ENCODE measurements at regions not wholly inside any gene's neighbourhood (a gene's known extent, or its start where the extent isn't known, plus 50 kb on each side); places are given as distances from the start of the nearest gene placed in this dataset.

DNA sequence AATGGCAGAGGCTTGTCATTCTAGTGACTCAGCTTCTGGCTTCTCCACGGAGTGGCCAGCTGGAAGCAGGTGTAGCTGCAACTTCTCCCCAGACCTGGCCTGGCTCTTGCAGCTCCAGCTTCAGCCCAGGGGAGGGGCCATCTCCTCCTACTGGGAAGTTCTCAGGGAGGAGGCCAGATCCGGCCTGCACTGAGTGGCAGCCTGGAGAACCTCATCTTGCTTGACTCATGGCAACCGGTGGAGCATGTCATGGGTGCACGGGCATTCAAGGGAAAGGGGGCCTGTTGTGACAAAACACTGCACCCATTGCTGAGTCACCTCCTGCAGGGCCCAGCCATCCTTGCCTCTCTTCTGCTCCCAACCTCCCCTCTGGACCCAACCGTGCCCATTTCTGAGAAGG lies 273.9 kb upstream of the MAF start:
- no peak for DNase-seq

DNA sequence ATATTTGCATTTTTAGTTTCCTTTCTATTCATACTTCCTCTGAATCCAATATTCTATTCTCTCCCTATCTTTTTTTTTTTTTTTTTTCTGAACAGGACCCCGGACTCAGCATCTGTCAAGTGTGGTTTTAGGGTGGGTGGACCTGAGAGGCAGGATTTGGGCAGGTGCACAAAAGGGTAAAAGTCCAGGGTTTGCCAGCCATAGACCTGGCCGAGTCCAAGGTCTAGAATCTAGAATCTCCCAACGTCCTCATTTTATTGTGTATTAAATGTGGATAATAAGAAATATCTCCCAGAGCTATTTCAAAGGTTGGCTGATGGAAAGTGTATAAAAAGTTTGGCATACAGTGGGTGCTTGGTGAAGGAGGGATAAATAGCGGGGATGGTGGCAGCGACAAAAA lies 273.3 kb upstream of the MAF start:
- DNase-seq = no peak

DNA sequence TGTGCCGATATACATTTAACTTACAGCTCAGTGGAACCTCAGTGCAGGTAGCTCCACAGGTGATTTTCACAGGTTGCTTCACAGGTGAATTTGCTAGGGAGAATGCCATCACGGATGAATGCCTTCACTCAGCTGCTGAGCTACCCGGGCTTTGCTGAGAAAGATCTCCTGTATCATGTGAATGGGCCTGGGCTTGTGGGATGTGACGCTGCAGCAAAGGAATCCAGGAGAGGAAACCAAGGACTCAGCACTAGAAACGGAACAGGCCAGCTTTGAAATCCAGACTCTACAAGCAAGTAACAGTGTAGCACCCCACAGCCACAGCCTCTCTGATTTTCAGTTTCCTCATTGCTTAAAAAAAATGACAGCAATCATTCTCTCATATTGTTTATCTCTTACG lies 271.4 kb upstream of the MAF start:
- no peak for DNase-seq

DNA sequence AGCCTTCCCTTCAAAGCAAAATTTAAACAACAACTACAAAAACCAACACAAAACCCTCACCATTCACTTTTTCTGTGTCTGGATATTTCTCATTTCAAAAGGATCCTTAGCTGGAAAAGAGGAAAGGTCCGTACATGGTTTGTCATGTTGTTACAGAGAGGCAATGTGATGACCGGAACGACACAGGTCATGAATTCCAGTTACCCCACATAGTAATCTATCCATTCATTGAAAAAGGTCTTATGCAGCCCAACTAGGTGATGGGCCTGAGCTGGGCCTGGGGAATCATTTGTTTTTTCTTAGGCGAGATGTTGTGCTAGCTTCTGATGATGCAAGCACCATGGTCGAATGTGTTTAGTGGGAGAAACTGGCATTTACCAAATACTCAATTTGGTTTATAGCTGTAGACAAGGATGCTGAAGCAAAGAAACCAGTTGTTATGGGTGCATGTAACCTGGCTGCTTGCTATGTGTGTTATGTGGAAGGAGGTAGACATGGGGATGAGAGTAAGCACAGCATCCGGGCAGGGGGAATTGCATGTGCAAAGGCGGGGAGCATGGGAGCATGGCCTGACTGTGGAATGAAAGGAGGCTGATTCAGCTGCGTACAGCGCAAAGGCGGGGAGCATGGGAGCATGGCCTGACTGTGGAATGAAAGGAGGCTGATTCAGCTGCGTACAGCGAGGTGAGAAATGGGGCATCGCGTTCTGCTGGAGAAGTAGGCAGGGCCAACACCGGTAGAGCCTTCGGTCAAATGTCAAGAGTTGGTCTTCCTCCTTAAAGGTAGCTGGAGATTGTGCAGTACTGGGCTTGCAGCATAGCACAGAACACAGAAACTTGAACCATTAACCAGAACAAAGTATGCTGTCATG lies 269.7 kb upstream of the MAF start:
- no peak for DNase-seq

DNA sequence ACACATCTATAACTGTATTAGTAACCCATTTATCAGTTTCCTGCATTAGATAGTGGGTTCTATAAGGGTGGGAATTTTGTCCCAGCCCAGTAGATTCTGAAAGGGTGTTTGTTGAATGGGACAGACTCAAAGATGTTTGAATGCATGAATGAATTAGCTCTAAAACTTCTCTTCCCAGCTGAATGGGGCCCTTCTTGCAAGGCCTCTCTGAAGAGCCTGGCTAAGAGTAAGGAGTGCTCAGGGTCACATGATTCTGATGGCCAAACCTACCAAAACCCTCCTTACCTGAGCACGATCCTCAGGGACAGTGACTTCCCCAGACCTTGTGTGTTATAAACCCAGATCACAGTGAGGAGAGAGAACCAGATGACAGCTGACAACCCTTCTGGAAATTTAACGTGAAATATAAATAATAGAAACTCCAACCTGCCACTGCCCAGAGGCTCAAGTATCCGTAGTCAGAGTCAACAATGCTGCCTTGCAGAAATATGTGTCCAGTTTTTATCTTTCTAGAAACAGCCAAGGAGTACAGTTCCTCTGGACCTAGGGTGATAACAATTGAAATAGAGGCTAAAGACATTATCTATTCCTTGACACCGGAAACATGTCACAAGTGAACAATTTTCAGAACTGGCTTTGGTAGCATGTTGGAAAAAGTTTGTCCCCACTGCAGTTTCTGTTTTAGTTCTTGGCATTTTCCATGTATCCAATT lies 268.9 kb upstream of the MAF start:
- DNase-seq = no peak

DNA sequence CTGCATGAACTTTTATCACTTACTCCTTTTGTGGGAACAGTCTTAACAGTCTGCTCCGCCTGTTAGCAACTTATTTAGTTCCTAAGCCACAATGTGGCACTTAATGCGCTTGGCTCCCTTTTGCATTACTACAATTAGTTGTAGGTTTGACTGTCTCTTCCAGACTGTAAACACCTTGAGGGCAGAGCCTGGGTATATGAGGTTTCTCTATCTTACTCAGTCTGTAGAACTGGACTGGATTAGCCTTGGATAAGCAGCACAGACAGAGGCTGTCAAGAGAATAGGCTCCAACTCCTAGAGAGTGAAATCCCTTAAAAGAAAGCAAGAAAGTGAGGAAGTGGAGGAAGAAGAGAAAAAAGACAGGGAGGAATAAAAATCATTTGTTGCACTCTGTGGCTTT lies 268.3 kb upstream of the MAF start:
- DNase-seq = no peak

DNA sequence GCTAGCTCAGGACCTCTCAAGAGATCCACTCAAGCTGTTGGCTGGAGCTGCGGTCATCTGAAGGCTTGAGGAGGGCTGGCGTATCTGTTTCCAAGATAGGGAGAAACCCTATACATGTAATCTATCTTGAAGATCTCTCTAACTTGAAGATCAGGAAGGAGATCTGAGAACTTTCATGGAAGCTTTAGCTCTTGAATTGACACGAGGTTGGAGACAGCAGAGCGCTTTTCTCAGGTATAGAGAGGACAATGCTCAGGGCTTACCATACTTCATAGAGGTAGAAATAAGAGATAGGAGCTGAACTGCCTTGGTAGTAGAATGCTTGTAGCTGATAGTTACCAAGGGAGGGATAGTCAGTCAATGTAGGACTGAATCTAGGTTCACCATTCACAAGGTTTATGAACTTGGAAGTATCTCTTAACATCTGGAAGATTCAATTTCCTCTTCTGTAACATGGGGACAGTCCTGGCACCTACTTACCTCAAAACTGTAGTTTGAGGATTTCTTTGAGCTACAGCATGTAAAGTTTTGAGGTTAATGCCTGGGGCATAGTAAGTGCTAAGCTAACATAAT lies 267.0 kb upstream of the MAF start:
- no peak for DNase-seq

DNA sequence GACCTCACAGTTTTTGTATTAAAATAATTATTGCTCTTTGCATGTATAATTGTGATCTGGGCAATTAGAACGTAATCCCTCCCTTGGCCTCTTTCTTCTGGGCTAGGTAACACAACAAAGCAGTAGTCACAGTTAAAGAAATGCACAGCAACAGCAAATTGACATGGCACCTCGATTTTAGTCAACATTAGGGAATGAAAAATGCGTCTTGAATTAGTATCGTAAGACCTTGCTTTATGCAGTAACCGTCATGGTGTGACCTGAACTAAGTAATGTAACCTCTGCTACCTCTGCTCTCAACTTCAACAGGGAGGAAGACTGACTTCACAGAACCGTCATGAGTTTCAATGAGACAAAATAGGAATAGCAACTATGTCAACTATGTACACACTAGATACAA lies 265.4 kb upstream of the MAF start:
- no peak for DNase-seq

DNA sequence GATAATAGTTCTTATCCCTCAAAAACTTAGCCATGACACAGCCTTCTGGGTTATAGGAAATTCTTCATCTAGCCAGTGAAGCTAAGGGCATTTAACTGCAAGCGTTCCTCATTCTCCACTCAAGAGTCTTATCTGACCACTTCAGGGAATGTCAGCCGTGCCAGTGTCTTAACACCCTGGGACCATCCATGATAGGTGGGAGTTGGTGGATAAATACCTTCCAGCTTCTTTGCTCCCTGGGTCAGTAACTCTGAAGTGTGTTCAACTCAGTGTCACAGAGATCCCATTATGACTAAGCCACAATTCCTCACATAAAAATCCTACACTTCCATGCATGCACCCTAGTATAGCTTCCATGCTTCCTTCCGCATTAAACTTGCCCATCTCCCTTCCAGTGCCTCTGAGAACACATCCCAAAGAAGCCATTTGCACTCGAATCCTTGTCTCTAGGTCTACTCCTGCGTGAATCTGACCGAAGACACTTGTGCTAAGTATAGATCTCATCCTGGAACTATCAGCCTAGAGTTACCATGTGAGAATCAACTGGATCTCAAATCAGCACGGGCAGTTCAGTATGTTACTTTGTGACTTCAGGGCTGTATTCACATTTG lies 264.3 kb upstream of the MAF start:
- DNase-seq = no peak

DNA sequence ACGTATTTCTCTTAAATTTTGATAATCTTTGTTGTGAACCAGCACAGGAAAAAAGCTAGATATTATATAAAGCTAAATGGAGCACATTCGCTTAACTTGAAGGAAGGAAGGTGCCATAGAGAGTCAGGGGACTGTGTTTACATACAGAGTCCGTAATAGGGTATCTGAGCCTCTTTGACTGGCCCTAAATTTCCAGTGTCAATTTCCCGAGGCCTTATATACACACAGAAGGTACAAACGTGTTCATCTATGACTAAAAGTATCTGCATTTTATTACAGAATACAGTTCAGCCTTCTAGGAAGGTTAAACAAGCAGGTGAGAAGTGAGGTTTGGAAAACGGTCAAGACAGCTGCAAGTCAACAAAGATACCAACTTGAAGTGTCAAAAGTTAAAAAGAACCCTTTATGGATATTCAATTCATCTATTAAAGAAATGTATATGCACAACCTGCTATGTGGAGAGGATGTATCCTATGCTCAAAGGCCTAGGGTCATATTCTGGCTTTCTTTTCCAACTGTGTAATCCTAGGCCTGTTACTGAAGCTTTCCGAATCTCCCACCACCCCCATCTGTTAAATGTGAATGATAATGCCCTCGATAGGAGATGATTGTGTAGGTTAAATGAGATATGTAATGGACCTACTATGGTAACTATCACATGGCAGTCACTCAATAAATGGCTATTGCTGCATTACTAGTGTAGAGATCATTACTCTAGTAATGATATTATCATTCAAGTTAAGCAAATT lies 263.7 kb upstream of the MAF start:
- no peak for DNase-seq

DNA sequence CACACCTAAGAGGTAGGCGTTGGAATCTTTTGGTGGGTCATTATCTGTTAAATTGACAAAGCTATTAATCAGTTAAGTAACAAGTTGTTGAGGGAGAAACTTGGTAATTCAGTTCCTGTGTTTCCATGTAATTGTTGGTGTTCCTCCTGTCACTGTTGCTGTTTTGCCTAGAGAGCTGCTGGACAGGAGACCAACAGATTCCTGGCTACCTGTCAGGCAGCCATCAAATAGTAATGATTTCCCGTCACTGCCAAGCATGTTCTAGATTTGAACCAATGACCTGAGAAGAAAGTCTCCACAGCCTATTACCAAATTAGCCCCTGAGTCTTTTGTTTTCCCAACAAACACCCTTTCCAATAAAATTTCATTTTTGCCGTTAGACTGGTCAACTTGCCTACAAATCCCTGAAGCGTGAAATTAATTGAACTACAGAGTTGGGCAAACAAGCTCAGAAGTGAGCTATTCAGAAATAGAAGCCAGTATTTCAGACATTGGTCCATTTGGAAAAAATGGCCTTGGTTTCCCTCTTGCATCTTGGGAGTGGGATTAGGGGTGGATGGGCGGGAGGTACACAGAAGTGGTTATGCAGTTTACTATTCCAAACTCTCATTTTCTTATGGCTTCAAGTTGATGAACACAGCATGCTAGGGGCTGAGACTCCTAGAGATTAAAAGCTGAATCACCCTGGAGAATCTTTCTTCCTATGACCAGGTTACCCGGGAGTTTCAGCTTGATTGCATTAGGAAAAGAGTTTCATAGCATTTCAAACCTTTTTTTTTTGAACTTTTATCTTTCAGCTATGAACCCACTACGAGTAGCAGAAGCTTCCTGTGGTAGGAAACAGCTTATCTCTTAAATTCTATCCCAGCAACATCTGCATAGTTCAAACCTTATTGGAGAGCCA lies 262.8 kb upstream of the MAF start:
- no peak for DNase-seq

DNA sequence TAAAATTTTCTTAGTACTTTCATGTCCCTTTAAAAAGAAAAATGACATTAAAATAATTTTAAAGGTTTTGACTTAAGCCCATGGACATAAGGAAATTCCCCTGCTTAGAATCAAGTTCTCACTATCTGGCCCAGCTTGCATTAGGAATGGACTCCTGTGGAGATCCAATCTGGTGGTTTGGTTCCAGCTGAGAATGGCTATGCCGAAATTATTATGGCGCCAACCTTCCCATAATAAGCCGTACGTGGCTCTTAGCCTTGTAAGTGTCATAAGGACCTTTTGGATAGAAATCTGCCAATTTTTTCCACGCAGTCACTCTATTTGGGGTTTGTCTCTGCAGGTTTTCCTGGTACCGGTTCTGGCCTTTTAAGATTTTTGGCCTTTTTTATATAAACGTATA lies 262.1 kb upstream of the MAF start:
- DNase-seq = no peak

DNA sequence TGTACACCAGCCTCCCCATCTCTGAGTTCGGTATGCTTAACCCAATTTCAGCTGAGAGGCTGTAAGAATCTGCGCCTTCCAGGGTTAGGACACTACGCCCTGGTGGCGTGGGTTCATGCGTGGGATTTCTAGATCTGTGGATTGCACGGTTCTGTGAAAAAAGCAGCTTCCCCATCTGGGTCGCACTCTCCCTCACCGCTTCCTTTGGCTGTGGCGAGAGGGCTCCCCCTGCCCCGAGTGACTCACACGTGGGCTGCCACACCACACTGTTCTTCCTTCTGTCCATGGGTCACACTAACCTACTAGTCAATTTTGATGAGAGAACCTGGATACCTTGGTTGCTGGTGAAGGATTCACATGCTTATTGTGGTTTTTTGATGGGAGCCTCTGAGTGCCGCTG lies 256.0 kb upstream of the MAF start:
- no peak for DNase-seq

DNA sequence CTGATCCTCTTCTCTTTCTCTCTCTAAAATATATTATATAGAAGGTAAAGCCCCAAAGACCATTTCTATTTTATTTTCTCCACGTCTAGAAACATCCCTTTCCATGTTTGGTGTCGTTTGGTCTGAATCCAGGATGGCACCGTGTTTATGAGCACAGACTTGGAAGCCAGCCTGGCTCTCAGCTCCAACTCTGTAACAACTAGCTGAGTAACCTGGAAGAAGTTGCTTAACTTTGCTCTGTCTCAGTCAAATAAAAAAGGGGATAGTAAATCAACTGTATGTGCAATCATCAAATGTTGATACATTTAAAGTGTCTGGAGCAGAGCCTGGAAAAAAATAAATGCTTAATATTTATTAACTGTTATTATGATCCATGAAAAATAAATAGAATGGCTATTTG lies 249.8 kb upstream of the MAF start:
- no peak for DNase-seq

DNA sequence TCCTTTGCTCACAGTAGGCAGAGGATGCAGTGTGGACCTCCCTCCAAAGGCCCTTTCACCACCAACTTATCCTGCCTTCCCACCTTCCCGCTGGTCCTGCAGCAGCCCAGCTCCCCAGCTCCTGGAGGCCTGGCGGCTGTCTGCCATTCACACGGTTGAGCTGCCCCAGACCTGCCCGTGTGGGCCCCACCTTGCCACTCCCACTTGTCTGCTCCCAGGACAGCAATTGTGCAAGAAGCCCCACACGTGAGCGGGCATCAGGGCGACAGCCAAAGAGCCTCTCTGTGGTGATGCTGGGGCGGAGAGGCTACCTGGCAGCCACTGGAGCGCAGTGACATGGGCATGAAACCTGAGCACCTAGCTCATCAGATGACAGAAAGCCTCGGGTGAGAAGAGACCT lies 248.6 kb upstream of the MAF start:
- no peak for DNase-seq

DNA sequence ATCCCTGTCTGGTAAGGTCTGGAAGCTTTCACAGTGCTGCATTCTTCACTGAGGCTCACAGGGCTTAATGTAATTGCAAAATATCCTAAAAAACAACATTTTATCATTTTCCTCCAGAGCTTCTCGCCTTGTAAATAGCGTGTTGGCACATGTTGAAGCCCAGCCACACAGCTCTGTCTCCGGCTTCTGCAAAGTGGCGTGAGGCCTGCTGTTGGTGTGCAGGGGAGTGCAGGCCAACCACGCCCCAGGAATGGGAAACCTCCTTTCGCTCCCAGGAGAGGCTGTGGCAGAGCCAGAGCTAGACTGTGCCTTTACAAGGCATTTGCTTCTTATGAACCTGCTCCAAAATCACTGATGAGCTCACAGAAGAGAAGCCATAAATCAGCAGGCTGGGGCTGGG lies 248.2 kb upstream of the MAF start:
- DNase-seq = no peak

DNA sequence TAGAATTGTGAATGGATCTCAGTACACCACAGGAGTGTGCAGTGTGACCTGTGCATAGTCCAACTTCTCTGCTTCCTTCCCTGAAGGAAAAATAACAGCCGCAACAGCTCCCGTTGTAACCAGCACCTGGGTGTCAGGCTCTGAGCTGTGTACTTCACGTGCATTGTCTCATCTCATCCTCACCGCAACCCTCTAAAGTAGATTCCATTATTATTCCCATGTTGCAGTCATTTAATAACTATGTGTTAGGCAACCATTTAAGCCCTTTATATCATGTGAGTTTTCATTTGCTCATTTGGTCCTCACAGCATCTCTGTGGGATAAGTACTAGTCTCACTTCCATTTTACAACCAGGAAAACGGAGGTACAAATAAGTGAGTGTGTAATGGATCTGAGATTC lies 247.0 kb upstream of the MAF start:
- no peak for DNase-seq

DNA sequence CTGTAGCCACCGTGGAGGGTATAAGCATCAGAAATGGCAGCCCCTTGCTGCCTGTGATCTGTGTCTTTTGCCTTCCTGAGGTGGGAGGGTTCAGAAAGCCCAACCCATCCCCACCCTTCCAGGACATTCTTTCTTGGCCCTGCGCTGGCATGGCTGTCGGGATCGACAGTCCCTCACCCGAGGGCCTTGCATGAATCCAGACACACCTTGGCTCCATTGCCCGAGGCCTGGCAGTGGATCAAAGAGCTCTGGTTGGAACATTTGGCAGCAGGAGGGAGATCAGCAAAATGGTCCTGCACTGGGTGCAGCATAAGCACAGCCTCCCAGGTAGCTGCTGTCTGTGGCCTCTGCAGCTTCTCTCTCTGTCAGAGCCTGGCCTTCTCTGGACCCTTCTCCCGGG lies 246.6 kb upstream of the MAF start:
- DNase-seq = no peak

DNA sequence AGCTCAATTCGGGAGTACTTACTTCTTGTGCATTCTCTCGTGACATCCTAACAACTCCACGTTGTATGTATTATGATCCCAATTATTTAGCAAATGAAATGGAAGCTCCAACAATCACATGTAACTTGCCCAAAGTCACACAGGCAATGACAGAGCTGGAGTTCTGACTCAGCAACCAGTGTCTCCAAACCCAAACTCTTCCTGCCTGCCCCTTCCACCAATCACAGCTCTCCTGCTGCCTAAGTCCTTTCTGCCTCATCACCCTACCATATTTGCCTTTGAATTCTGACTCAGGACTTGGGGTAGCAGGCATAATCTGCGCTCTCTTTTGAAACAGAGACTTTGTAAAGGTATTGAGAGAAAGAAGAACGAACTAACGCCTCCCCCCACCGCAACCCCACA lies 245.2 kb upstream of the MAF start:
- no peak for DNase-seq

DNA sequence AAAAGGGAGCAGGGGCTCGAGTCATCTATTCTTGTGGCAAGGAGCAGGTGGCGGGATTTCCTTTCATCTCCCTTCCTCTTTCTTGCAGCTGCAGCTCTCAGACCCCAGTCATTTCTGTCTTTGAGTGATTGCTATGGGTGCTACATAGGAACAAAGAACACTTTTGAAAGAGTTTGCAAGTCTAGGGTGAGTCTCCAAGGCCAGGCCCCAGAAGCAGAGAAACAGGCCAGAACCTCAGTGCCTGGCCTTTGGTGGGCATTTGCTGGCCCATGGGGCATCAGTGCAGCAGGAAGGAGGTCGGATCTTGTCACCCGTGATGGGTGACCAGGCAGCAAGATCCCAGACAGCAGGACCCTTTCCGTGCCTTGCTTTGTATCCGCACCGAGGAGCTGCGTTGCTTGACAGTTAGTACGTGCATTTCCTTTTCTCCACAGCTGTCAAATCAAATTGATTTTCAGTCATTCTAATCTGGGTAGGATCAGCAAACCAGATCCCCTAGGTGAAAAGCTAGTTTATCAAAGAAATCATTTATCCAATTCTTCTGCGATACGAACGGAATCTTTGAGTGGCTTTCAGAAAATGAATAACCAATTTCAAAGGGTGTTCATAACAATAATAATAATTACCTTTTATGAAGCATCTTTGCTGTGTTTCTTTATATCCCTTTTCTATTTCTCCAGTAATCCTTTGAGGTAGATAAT lies 244.6 kb upstream of the MAF start:
- no peak for DNase-seq

DNA sequence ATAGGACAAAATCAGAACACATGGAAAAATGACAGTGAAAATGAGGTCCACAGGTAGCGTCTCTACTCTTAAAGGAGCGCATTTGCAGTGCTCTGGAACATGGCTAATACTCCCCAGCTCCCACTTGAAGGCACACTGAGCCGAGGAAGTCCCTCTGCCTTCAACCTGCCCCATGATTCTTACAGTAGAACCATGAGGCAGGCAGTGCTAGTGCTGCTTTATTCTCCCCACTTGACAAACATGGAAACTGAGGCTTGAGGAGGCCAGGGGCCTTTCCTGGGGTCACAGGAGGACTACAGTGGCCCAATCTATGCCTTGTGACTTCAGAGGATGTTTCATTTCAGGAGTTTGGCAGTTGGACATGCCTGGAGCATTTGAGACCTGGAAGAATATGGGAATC lies 244.1 kb upstream of the MAF start:
- DNase-seq = no peak

Data from activated T-cell treated with anti-CD3 and anti-CD28 coated beads for 4 hours (primary cell).